H9 (cell line): ENCODE measurements at regions not wholly inside any gene's neighbourhood (a gene's known extent, or its start where the extent isn't known, plus 50 kb on each side); places are given as distances from the start of the nearest gene placed in this dataset.

ENCODE experiments used
- DNase-seq: peaks from one replicate; pipeline ENCODE4 v3.0.0-alpha.2; 2017
- H2AFZ ChIP-seq: one replicate; pipeline ENCODE4 v1.6.1; 2013; ENCODE audit warnings: mild to moderate bottlenecking, low read length, control low read depth, moderate library complexity
- H2AK5ac ChIP-seq: 2 replicates; pipeline ENCODE4 v1.6.1; 2013; ENCODE audit warnings: low read length, control low read depth, mixed read lengths; ENCODE audit not compliant: insufficient read length
- H2BK120ac ChIP-seq: one replicate; pipeline ENCODE4 v1.6.1; 2013; ENCODE audit warnings: low read depth, mild to moderate bottlenecking, low read length, control low read depth, inconsistent platforms; ENCODE audit not compliant: poor library complexity, severe bottlenecking
- H2BK12ac ChIP-seq: 2 replicates; pipeline ENCODE4 v1.6.1; 2013; ENCODE audit warnings: low read length, control low read depth, mixed read lengths, low read depth; ENCODE audit not compliant: insufficient read length
- H2BK15ac ChIP-seq: 2 replicates; pipeline ENCODE4 v1.6.1; 2013; ENCODE audit warnings: low read depth, low read length, control low read depth
- H2BK20ac ChIP-seq: one replicate; pipeline ENCODE4 v1.6.1; 2013; ENCODE audit warnings: low read depth, mild to moderate bottlenecking, low read length, control low read depth, inconsistent platforms; ENCODE audit not compliant: poor library complexity, severe bottlenecking
- H2BK5ac ChIP-seq: 2 replicates; pipeline ENCODE4 v1.6.1; 2013; ENCODE audit warnings: low read length, control low read depth, mixed read lengths; ENCODE audit not compliant: insufficient read length
- H3K14ac ChIP-seq: 2 replicates; pipeline ENCODE4 v1.6.1; 2013; ENCODE audit warnings: low read length, control low read depth; ENCODE audit not compliant: insufficient read depth
- H3K18ac ChIP-seq: 2 replicates; pipeline ENCODE4 v1.6.1; 2013; ENCODE audit warnings: low read depth, mild to moderate bottlenecking, mixed read lengths, low read length, control low read depth; ENCODE audit not compliant: insufficient read length
- H3K23ac ChIP-seq: 2 replicates; pipeline ENCODE4 v1.6.1; 2013; ENCODE audit warnings: low read length, control low read depth, mixed read lengths, low read depth; ENCODE audit not compliant: insufficient read length
- H3K23me2 ChIP-seq: 2 replicates; pipeline ENCODE4 v1.6.1; 2013; ENCODE audit warnings: low read depth, mild to moderate bottlenecking, mixed read lengths, low read length, control low read depth; ENCODE audit not compliant: insufficient read length, poor library complexity, severe bottlenecking
- H3K27ac ChIP-seq: 2 replicates; pipeline ENCODE4 v1.5.1; 2013; ENCODE audit warnings: low read length, control low read depth, mixed read lengths, low read depth; ENCODE audit not compliant: insufficient read length
- H3K27me3 ChIP-seq: 2 replicates; pipeline ENCODE4 v1.6.1; 2013; ENCODE audit warnings: low read length, control low read depth, inconsistent platforms; ENCODE audit not compliant: insufficient read depth
- H3K4ac ChIP-seq: 2 replicates; pipeline ENCODE4 v1.6.1; 2013; ENCODE audit warnings: low read depth, mild to moderate bottlenecking, control low read depth, inconsistent platforms, low read length, moderate library complexity
- H3K4me1 ChIP-seq: 2 replicates; pipeline ENCODE4 v1.6.1; 2013; ENCODE audit warnings: low read length, control low read depth, inconsistent platforms; ENCODE audit not compliant: insufficient read depth
- H3K4me2 ChIP-seq: 2 replicates; pipeline ENCODE4 v1.6.1; 2013; ENCODE audit warnings: low read length, control low read depth, mixed read lengths; ENCODE audit not compliant: insufficient read length, insufficient read depth
- H3K56ac ChIP-seq: 2 replicates; pipeline ENCODE4 v1.6.1; 2013; ENCODE audit warnings: low read depth, mild to moderate bottlenecking, mixed read lengths, low read length, control low read depth; ENCODE audit not compliant: insufficient read length
- H3K79me1 ChIP-seq: 2 replicates; pipeline ENCODE4 v1.6.1; 2013; ENCODE audit warnings: low read depth, mild to moderate bottlenecking, moderate library complexity, low read length, control low read depth, inconsistent platforms; ENCODE audit not compliant: insufficient read depth, poor library complexity, severe bottlenecking
- H3K79me2 ChIP-seq: 2 replicates; pipeline ENCODE4 v1.6.1; 2013; ENCODE audit warnings: low read length, control low read depth, inconsistent platforms; ENCODE audit not compliant: insufficient read depth
- H3K9ac ChIP-seq: 2 replicates; pipeline ENCODE4 v1.6.1; 2013; ENCODE audit warnings: low read length, control low read depth, mixed read lengths; ENCODE audit not compliant: insufficient read length; ENCODE audit errors: extremely low read depth
- H3K9me3 ChIP-seq: one replicate; pipeline ENCODE4 v1.6.1; 2013; ENCODE audit warnings: low read depth, low read length, inconsistent platforms; ENCODE audit not compliant: control insufficient read depth
- H3T11ph ChIP-seq: one replicate; pipeline ENCODE4 v1.6.1; 2013; ENCODE audit warnings: mild to moderate bottlenecking, low read length, control low read depth, inconsistent platforms
- H4K20me1 ChIP-seq: one replicate; pipeline ENCODE4 v1.6.1; 2013; ENCODE audit not compliant: control insufficient read depth, insufficient read length, insufficient read depth
- H4K5ac ChIP-seq: 2 replicates; pipeline ENCODE4 v1.6.1; 2013; ENCODE audit warnings: low read depth, mild to moderate bottlenecking, mixed read lengths, low read length, control low read depth; ENCODE audit not compliant: insufficient read length
- H4K8ac ChIP-seq: replicated peaks from 2 replicates; pipeline ENCODE4 v1.6.1; 2013; ENCODE audit warnings: low read length, control low read depth, mixed read lengths, low read depth; ENCODE audit not compliant: insufficient read length
- H4K91ac ChIP-seq: 2 replicates; pipeline ENCODE4 v1.6.1; 2013; ENCODE audit warnings: low read depth, mild to moderate bottlenecking, moderate library complexity, mixed read lengths, low read length, control low read depth; ENCODE audit not compliant: insufficient read length
- H3K27ac Mint-ChIP-seq, 3 experiments: 2 replicates in 2 of 3; 3 replicates in 1 of 3; pipeline ENCODE4 v1.8.0; 2020 to 2021; ENCODE audit warnings: mixed read lengths in 3 of 3, mild to moderate bottlenecking in 1 of 3, moderate library complexity in 1 of 3
- H3K27me3 Mint-ChIP-seq: 2 replicates; pipeline ENCODE4 v1.8.0; 2021; ENCODE audit warnings: low read depth, mild to moderate bottlenecking, moderate library complexity, mixed read lengths
- H3K36me3 Mint-ChIP-seq, 3 experiments: 2 replicates in 2 of 3; 3 replicates in 1 of 3; pipeline ENCODE4 v1.8.0; 2020 to 2021; ENCODE audit warnings: low read depth in 3 of 3, mixed read lengths in 3 of 3; ENCODE audit not compliant: insufficient read depth in 1 of 3
- H3K4me1 Mint-ChIP-seq, 2 experiments: 2 replicates each; pipeline ENCODE4 v1.8.0; 2020; ENCODE audit warnings: mixed read lengths in 2 of 2
- H3K4me3 Mint-ChIP-seq, 2 experiments: 2 replicates in 1 of 2; 3 replicates in 1 of 2; pipeline ENCODE4 v1.8.0; 2020 to 2021; ENCODE audit warnings: mild to moderate bottlenecking in 2 of 2, mixed read lengths in 2 of 2, moderate library complexity in 1 of 2
- H3K9me3 Mint-ChIP-seq, 2 experiments: 2 replicates in 1 of 2; 3 replicates in 1 of 2; pipeline ENCODE4 v1.8.0; 2020; ENCODE audit warnings: mild to moderate bottlenecking in 2 of 2, mixed read lengths in 2 of 2, moderate library complexity in 1 of 2
- WGBS: extraction: QIAGEN DNeasy Blood & Tissue Kit; methylation state at CpG from one replicate; pipeline ENCODE4 v1.1.7; 2013; ENCODE audit warnings: missing lambda C conversion rate, low lambda C conversion rate, mixed read lengths; ENCODE audit not compliant: insufficient read length; ENCODE audit errors: extremely low coverage; 5-methylcytosine and 5-hydroxymethylcytosine counted together
- TF ChIP-seq, protein P1 (sequence below): fragments of 200-600 bp; sonication (generic); conservative IDR thresholded peaks from 3 replicates; pipeline ENCODE4 v1.8.0; 2021; ENCODE audit warnings: antibody characterized with exemption, mild to moderate bottlenecking

DNA sequence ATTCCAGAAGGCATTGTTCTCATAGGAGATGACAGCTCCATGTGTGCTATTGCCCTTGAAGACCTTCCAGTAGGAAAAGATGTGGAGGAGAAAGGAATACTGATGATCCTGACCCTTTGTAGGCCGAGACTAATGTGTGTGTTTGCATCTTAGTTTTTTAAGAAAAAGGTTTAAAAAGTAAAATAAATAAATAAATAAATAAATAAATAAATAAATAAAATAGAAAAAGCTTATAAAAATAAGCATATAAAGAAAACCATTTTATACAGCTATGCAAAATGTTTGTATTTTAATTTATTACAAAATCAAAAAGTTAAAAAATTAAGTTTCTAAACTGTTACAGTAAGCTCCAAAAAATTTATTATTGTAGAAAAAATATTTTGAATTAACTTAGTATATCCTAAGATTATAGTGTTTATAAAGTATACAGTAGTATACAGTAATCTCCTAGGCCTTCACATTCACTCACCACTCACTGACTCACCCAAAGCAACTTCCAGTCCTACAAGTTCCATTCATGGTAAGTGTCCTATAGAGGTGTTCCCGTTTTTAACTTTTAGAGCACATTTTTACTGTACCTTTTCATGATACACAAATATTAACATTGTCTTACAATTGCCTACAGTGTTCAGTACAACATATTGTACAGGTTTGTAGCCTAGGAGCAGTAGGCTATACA lies 435.2 kb upstream of the SEMA3A start:
- H3K27ac Mint-ChIP-seq, result no peak overlapping the region
- Histone ChIP-seq H2BK15ac (no peak overlapping the region), H3T11ph (no peak overlapping the region), H3K27me3 (no peaks in the 10 kb centered on the region; the same call in 1 of the 2 replicates), H2BK120ac (no peak overlapping the region), H3K14ac (no peak overlapping the region), H4K5ac (no peak overlapping the region), H3K23ac (no peak overlapping the region), H3K56ac (no peak overlapping the region), H2BK5ac (no peak overlapping the region), H3K27ac (no peak overlapping the region), H4K8ac (no peak overlapping the region), H2AK5ac (no peak overlapping the region), H3K9me3 (peaks cover 11% of the 10 kb centered on the region), H3K79me1 (no peaks in the 10 kb centered on the region), H3K4ac (no peak overlapping the region), H2AFZ (no peak overlapping the region), H3K4me2 (no peak overlapping the region), H3K18ac (no peak overlapping the region), H3K23me2 (no peaks in the 10 kb centered on the region), H2BK12ac (no peak overlapping the region), H3K79me2 (no peaks in the 10 kb centered on the region), H4K91ac (no peak overlapping the region), H3K4me1 (no peaks in the 10 kb centered on the region), H3K9ac (no peak overlapping the region), H4K20me1 (no peaks in the 10 kb centered on the region), H2BK20ac (no peak overlapping the region)
- TF ChIP-seq, protein P1, sequence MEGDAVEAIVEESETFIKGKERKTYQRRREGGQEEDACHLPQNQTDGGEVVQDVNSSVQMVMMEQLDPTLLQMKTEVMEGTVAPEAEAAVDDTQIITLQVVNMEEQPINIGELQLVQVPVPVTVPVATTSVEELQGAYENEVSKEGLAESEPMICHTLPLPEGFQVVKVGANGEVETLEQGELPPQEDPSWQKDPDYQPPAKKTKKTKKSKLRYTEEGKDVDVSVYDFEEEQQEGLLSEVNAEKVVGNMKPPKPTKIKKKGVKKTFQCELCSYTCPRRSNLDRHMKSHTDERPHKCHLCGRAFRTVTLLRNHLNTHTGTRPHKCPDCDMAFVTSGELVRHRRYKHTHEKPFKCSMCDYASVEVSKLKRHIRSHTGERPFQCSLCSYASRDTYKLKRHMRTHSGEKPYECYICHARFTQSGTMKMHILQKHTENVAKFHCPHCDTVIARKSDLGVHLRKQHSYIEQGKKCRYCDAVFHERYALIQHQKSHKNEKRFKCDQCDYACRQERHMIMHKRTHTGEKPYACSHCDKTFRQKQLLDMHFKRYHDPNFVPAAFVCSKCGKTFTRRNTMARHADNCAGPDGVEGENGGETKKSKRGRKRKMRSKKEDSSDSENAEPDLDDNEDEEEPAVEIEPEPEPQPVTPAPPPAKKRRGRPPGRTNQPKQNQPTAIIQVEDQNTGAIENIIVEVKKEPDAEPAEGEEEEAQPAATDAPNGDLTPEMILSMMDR, result no peak
- no peaks in the 10 kb centered on the region for H3K27me3 Mint-ChIP-seq
- no CpG with 5 or more reads among the region's 2 CpGs for WGBS
- H3K4me1 Mint-ChIP-seq, result no peaks in the 10 kb centered on the region
- H3K36me3 Mint-ChIP-seq, result peaks cover 18 to 39% (median 28%) of the 10 kb centered on the region in 3 experiments
- no peak overlapping the region for H3K4me3 Mint-ChIP-seq
- DNase-seq, result no peak
- peaks cover 30 to 35% of the 10 kb centered on the region in 2 experiments for H3K9me3 Mint-ChIP-seq
